Keratinocyte (primary cell): ENCODE measurements at regions not wholly inside any gene's neighbourhood (a gene's known extent, or its start where the extent isn't known, plus 50 kb on each side); places are given as distances from the start of the nearest gene placed in this dataset.

Experiments
- CTCF ChIP-seq, 3 experiments: IDR thresholded peaks in 1 of 3; conservative IDR thresholded peaks in 1 of 3; optimal IDR thresholded peaks in 1 of 3; 2 replicates in 2 of 3; 3 replicates in 1 of 3; pipeline versions ENCODE3 to v1.5.1; 2011; ENCODE audit warnings: low read length in 3 of 3, mild to moderate bottlenecking in 3 of 3, moderate library complexity in 2 of 3, control low read depth in 1 of 3, inconsistent platforms in 1 of 3; ENCODE audit not compliant: insufficient read depth in 2 of 3; ENCODE audit errors: extremely low read depth in 1 of 3
- EZH2 ChIP-seq: IDR thresholded peaks from one replicate; pipeline ENCODE4 v1.6.1; 2012; ENCODE audit warnings: inconsistent platforms, mild to moderate bottlenecking, low read length, moderate library complexity

GRCh38 chr13:94906605-94907004 lies 194.3 kb upstream of the SOX21 start:
- TF ChIP-seq EZH2 (no peak), CTCF (optimal IDR thresholded peaks at IDR 0.05 in 1 of 3, IDR thresholded peaks at IDR 0.05 in 1 of 3, conservative IDR thresholded peaks at IDR 0.05 in 1 of 3; ENCODE audit: extremely low read depth in 1 of 3, insufficient read depth in 2 of 3, low read length in 3 of 3) (no peak)
